Ovary (tissue), 3 donors: ENCODE measurements at regions not wholly inside any gene's neighbourhood (a gene's known extent, or its start where the extent isn't known, plus 50 kb on each side); places are given as distances from the start of the nearest gene placed in this dataset.
"Not testable (repeated sequence)": the region's sequence is repeated elsewhere in the genome, so short reads cannot be mapped to it uniquely, and the experiment has no call there.

Source experiments
- CTCF ChIP-seq, 3 donors: fragments of 450-650 bp in 2 of 3; fragments of 200-600 bp in 1 of 3; IDR thresholded peaks; one replicate each; pipeline versions ENCODE4 v1.5.1 to v1.8.0; 2016 to 2022; ENCODE audit warnings: antibody characterized with exemption in 3 of 3, mild to moderate bottlenecking in 1 of 3
- EP300 ChIP-seq: sonication (generic); formaldehyde crosslinking; IDR thresholded peaks from one replicate; pipeline ENCODE4 v1.6.1; 2017; ENCODE audit warnings: antibody characterized with exemption
- donor health status: DM: no; HTN: no; CAD: no.

GRCh38 chr6:125458493-125458892 lies 156.7 kb upstream of the HDDC2 start:
- TF ChIP-seq CTCF (IDR thresholded peaks at IDR 0.05); EP300: not testable (repeated sequence)
